NCI-H510A (cell line): ENCODE measurements at regions not wholly inside any gene's neighbourhood (a gene's known extent, or its start where the extent isn't known, plus 50 kb on each side); places are given as distances from the start of the nearest gene placed in this dataset.

Source experiments
- DNase-seq: peaks from one replicate; lab custom pipeline; 2025; lab: John Stamatoyannopoulos, UW

DNA sequence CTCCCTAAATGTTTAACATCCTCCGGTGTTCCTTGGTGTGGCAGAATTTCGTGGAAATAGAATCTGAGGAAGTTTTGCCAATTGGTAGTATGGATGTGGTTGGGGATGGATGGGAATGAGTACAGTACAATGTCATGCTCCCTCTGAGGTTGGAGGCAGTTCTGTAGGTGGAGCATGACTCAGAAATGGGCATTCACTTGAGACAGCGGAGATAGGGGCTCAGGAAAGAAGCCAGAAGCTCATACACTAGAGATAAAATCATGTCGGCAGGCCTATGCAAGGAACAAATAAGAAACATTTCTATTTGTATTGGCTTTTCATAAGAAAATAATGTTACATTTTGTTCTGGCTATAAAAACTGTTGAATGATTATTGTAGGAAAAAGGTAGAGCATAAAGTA lies 196.0 kb downstream of the URB2 start:
- DNase-seq = no peak

GRCh38 chr1:229825042-229825441 lies 199.0 kb downstream of the URB2 start:
- DNase-seq = no peak

DNA sequence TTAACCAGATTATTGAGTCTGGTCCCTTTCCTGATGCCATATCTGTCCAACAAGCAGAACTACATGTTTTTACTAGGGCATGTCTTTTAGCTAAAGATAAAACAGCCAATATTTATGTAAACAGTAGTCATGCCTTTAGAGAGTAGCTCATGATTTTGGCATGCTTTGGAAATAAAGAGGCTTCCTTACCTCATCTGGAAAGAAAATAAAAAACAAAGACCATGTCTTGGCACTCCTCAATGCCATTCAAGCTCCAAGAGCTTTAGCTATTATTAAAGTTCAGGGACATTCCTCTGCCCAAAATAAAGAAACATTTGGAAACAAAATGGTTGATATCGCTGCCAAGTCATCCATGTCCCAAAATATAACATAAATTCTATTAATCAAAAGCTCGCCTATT lies 202.4 kb downstream of the URB2 start:
- no peak for DNase-seq

DNA sequence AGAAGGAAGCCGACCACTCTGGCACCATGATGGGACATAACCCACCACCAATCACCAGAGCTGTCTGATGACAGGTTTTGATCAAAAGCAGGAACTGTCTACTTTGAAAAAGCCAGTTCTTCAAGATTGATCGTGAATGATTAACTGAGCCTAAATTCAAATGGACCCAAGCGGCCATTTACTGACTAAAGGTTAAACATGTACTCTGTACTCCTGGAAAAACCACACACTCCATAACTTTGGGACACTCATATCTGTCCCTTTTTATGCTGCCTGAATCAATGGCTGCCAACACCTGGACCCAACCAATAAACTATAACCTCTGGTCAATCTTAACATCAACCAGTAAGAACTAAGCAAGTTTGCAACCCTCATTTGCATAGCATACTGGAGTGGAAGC lies 206.6 kb downstream of the URB2 start:
- no peak for DNase-seq

DNA sequence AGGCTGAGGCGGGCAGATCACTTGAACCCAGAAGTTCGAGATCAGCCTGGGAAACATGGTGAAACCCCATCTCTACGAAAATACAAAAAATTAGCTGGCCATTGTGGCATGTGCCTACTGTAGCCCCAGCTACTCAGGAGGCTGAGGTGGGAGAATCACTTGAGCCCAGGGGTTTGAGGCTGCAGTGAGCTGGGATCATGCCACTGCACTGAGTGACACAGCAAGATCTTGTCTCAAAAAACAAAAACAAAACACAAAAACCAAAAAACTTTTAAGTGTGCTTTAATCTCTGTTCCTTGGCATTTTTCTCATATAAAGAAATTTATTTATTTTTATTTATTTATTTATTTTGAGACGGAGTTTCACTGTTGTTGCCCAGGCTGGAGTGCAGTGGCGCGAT lies 208.2 kb downstream of the URB2 start:
- no peak for DNase-seq

GRCh38 chr1:229835226-229835625 lies 209.2 kb downstream of the URB2 start:
- DNase-seq = no peak

GRCh38 chr1:229836324-229836723 lies 210.3 kb downstream of the URB2 start:
- DNase-seq = no peak

- no peak for DNase-seq
These were observed 212.2 kb downstream of the URB2 start for GRCh38 chr1:229838204-229838603.

DNA sequence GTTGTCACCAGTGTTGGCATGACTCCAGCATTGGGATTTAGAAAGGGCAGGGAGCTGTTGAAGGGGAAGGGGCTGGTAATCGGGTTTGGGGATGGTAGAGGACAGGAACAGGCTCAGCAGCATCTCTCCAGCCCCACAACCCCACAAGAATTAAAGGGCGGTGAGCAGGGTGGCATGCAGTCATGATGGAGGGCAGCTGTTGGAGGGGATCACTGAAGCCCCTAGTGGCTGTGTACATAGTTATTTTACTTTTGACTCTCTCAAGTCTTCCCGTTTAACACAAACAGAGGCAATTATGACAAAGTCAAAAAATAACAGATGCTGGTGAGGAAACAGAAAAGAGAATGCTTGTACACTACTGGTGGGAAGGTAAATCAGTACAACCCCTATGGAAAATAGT lies 213.8 kb downstream of the URB2 start:
- no peak for DNase-seq

GRCh38 chr1:229841230-229841629 lies 215.2 kb downstream of the URB2 start:
- DNase-seq = no peak

DNA sequence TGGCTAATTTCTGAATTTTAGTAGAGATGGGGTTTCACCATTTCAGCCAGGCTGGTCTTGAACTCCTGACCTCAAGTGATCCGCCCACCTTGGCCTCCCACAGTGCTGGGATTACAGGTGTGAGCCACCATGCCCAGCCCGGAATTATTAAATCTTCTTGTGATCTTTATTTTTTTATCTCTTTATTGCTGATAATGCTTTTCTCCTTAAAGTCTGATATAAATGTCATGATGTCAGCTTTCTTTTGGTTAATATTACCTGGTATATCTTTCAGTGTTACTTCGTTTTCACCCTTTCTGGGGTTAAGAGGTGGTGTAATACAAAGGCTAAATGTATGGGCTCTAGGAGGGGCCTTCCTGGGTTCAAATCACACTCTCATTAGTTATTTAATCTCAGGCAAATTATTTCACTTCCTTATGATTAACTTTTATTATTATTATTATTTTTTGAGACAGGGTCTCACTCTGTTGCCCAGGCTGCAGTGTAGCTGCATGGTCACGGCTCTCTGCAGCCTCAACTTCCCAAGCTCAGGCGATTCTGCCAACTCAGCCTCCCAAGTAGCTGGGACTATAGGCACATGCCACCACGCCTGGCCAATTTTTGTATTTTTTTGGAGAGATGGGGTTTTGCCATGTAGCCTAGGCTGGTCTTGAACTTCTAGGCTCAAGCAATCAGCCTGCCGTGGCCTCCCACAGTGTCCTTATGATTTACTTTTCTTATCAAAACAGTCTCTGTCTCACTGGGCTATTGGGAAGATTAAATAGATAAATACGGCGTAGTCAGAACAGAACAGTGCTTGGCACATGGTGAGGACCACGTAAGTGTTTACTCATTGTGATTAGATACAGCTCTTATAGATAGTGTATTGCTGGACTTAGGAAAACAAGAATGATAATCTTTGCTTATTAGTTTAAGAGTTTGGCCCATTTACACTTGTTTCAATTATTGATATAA lies 216.5 kb downstream of the URB2 start:
- DNase-seq = peak; percentile 14

DNA sequence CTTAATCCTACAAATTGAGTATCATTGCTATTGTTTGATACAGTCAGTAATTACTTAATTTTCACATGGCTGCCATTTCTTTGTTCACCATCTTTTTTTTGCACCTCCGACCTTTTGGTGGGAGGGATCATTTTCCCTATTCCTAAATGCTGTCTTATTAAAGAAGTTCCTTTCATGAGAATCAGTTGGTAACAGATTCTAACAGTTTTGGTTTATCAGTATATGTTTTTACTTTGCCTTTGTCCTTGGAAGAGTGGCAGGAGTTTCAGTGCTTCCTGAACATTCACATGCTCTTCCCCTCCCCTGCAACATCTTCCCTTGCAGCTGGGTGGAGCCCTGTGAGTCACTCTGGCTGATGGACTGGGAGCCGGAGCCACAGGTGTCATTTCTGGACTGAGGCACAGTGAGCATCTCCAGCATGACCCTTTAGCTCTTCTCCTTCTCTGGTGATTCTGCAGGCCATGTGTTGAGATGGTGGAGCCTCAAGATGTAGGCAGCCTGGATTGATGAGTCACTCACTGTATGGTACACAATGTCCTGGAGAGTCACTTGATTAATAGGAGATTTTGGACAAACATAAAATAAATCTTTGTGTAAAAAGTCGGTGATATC lies 217.7 kb downstream of the URB2 start:
- DNase-seq = peak; percentile 67

DNA sequence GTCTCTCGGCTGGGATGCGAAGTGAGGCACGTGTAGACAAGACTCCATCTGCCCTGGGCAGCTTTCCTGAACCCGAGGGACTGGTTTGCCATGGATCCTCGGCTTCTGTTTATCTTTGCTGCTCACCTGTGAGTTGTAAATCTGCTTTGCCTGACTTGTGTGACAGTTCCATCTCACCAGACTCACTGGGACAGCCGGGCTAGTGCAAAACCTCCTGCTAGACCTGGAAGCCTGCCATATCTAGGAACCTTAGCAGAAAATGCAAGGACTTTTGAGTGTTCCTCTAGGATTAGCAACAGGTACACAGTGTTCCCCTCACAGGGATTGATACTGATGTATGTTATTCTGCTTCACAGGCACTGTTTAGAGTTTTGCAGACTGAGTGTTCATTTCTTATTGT lies 218.6 kb downstream of the URB2 start:
- DNase-seq = peak; percentile 85

- DNase-seq = no peak
These were observed 219.5 kb downstream of the URB2 start for GRCh38 chr1:229845410-229846138.

GRCh38 chr1:229846351-229846750 lies 220.3 kb downstream of the URB2 start:
- DNase-seq = no peak

- DNase-seq = peak; percentile 9
These were observed 218.0 kb upstream of the GALNT2 start for GRCh38 chr1:229848752-229849677.

- DNase-seq = no peak
These were observed 215.5 kb upstream of the GALNT2 start for GRCh38 chr1:229851511-229851910.

DNA sequence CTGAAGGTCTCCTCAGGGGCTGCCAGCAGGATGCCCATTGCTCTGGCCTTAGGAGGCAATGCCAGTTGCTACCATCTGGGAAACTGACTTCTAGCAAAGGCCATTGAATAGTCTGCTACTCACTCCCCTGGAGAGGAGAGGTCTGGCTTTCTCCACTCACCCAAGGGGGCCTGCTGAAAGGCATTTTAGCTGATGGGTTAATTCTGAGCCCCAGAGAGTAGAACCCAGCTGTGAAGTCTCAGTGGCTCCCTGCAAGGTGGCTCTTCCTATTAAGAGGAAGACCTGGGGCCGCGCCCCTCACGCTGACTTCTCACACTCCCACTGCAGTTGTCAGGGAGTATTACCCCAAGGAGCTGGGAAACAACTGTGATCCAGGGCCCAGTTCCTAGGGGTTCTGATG lies 213.3 kb upstream of the GALNT2 start:
- DNase-seq = no peak

DNA sequence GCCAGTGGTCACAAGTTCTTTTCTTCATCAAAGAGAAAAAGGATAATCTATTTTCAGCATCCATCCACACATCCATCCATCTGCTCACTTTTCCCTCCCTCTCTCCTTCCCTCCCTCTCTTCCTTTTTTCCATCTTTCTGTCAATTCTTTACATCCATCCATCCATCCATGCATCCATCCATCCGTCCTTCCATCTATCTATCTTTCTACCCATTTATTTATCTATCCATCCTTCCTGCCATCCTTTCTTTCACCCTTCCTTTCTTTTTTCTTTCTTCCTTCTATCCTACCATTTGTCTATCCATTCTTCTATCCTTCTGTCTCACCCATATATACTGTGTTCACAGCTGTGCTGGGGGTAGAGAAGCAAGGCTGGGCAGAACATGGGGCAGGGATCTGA lies 212.4 kb upstream of the GALNT2 start:
- no peak for DNase-seq

- DNase-seq = peak; percentile 67
These were observed 210.9 kb upstream of the GALNT2 start for GRCh38 chr1:229856009-229856650.

DNA sequence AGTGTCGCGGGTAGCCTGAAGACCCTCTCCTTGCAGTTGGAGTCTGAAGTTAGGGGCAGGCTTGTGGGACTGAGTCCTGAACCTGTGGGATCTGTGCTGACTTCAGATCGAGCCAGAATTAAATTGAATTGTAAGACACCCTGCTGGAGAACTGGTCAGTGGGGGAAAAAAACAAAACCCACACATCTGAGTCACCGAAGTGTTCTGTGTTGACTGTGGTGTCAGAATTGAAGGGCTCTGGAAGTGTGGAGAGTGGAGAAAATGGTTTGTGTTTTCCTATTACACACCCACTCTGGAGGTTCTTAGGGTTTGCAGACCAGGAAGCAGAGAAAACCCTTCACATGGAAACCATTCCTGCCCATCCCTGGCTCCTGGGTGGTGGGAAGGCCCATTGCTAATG lies 209.5 kb upstream of the GALNT2 start:
- no peak for DNase-seq
